GM18507 (cell line): ENCODE measurements at regions not wholly inside any gene's neighbourhood (a gene's known extent, or its start where the extent isn't known, plus 50 kb on each side); places are given as distances from the start of the nearest gene placed in this dataset.
A peak's percentile ranks its signal among the peaks of the same experiment; 100 is the strongest.

Experiments used
- DNase-seq: peaks from one replicate; pipeline ENCODE4 v3.0.0; 2011; ENCODE audit warnings: low read depth; ENCODE audit not compliant: insufficient read length; ENCODE audit errors: extremely low spot score
- FAIRE-seq: peaks from 2 replicates; lab custom pipeline; 2011; peaks lifted over from hg19 to GRCh38; lab: Jason Lieb, UNC

- DNase-seq (no peak), FAIRE-seq (no peak)
These were observed 616.4 kb upstream of the ARID1B start for GRCh38 chr6:156160795-156161165.

GRCh38 chr6:156160007-156160794, 617.0 kb upstream of the ARID1B start:
- FAIRE-seq (no peak), DNase-seq (no peak)

- FAIRE-seq: no peak
- DNase-seq: no peak
These were observed 622.3 kb upstream of the ARID1B start for GRCh38 chr6:156154896-156155295.

DNA sequence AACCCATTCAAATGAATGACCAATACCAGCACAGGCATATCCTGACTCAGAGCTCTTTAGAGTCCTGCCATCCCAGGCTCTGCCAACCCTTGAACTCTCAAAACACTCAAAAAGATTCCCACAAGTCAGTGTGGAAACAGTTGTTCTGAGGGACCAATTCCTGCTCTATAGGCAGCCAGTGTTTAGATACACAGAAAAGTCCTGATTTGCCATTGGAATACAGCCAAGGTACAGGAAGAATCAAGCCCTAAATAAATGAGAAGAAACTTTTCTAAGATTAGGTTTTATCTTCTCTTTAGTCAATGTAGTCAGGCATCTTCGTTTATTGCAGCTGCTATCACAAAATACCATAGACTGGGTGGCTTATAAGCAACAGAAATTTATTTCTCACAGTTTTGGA, 626.8 kb upstream of the ARID1B start:
- DNase-seq: no peak

GRCh38 chr6:156146891-156147290, 630.3 kb upstream of the ARID1B start:
- DNase-seq (no peak), FAIRE-seq (no peak)

More for the DNA sequence above, 626.8 kb upstream of the ARID1B start:
- FAIRE-seq: no peak

DNA sequence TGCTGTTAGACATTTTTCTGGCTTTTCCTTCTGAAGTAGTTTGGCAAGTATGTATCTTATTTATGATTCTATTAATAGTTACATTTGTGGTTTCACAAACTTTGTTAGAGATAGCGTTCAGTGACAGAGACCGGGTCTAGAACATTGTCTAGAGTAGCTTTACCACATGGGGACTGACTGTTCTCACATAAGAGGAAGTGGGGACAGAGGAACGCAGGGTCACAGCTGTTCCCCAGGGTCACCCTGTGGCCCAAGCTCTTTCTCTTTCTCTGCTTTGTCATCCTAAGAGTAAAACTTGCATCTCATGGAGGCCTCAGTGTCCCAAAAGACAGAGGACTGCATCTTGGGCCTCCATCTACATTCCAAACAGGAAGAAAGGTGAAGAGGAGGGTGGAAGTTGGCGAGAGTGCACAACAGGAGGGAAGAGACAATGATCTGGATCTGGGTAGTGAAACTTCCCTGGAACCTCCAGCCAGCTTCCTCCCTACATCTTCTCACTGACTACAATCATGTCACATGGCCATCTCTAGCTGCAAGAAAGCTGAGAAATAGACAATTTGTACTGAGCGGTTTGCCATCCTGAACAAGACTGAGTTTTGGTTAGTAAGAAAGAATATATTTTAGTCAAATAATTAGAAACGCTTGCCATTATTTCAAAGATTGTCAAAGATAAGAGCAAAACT, 645.8 kb upstream of the ARID1B start:
- DNase-seq (peak; percentile 5), FAIRE-seq (no peak)

GRCh38 chr6:156126535-156126934, 650.6 kb upstream of the ARID1B start:
- DNase-seq (no peak), FAIRE-seq (no peak)

GRCh38 chr6:156125844-156126243, 651.3 kb upstream of the ARID1B start:
- no peak for FAIRE-seq
- no peak for DNase-seq

GRCh38 chr6:156123731-156124130, 653.4 kb upstream of the ARID1B start:
- no peak for DNase-seq
- no peak for FAIRE-seq

DNA sequence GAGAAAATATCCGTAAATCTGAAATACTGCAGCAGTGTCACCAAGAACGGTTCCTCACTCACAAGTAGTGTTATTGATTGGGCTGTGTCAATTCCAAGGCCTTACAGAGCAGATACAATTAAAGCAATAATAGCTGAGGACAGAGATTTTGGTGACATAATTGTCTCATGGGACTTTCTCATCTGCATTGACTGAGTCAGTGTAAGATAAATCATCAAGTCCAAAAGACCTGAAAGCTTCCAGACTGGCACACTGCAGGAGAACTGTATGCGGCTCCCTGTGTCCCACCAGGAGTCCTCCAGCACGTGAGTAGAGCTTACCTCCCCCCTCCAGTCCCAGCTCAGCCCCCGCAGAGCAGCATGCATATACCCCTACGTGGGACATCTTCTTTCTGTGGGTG, 655.2 kb upstream of the ARID1B start:
- FAIRE-seq (no peak), DNase-seq (no peak)

DNA sequence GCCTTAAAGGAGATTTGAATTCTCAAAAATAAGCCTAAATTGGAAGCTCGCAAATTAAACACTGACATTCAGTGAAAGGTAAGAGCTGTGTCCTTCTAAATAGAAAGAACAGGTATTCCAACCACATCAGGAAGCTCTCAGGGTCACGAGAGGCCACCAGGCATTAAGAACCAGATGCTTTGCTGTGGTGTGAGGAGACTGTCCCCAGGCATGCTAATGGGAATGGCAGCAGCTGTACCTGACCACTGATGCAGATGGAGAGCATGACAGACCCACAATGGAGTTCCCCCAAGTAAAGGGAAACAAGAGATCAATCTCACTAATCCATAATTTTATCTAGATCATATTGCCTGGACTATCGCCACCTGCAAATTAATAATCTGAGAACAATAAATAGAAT, 658.9 kb upstream of the NOX3 start:
- no peak for FAIRE-seq
- DNase-seq: no peak

DNA sequence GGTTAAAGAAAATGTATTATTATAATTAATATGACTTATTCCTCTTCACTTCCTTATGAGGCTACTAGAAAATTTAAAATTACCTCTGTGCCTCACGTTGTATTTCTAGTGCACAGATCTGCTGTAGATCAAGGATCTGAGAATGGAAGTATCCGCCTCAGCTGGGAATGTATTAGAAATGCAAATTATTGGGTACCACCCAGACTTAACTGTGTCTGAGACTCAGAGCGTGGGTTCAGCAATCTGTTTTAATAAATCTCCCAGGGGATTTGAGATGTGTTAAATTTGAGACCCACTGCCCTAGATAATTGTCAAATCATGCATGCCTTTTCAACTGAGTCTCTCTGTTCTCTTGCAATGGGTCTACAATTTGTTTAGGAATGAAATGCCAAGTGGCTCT, 658.0 kb upstream of the NOX3 start:
- FAIRE-seq (no peak), DNase-seq (no peak)

GRCh38 chr6:156111913-156112312, 656.3 kb upstream of the NOX3 start:
- FAIRE-seq: no peak

DNA sequence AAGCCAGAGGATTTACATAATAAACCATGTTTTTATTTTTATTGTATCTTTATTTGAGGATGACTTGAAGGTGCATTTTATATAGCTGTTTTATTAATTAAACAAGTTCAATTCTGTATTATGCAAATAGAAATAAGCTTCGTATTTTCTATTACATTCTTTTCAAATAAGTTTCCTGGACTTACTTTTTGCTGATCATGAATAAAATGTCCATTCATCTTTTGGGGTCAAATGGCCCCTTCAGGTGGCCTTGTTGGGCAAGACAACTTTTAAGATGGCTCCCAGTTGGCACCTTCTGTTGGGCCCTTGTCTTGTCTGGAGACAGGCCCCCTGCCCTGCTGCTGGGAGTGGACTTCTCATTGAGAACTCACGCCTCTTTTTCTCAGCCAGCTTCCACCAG, 654.6 kb upstream of the NOX3 start:
- FAIRE-seq: no peak

More at GRCh38 chr6:156111913-156112312, 656.3 kb upstream of the NOX3 start:
- DNase-seq: no peak

GRCh38 chr6:156109713-156110112, 654.1 kb upstream of the NOX3 start:
- no peak for DNase-seq
- no peak for FAIRE-seq

More for the DNA sequence above, 654.6 kb upstream of the NOX3 start:
- no peak for DNase-seq

DNA sequence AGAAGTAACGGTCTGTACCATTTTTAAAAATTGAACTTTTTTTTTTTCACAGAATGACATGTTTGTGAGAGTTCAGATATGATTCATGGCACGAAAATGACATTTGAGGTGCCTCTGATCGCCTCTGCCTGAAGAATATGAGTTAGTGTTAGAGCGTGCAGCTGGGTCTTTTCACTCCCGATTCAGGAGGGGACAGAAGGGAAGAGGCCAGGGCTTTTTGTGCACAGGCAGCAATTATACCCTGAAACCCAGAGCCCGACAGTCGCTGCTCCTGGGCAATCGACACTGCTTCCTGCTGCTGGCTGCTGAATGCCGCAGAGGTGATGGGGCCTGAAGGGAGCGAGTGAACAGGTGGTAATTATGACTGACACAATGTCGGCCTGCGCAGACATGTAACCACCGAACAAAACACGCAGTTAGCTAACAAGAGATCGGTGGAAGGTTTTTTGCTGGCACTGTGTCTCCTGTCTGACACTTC, 652.0 kb upstream of the NOX3 start:
- FAIRE-seq (no peak), DNase-seq (no peak)

DNA sequence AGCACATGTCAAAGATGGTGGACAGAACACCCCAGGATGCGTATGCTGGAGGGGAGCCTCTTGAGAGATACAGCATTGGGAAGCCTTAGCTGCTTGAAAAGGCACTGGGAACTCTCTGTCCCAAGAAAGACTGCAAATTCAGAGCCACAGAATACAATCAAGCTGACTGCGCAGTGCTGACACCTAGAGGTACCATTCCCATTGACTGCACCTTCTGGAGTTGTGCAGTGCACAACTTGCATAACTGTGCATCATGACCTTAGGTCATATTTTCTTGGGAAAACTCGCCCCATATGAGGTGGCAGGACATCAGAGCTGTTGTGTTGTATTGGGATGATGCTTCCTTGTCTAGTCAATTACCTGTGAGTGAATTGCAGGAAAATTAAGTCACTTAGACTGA, 646.5 kb upstream of the NOX3 start:
- no peak for FAIRE-seq
- no peak for DNase-seq

DNA sequence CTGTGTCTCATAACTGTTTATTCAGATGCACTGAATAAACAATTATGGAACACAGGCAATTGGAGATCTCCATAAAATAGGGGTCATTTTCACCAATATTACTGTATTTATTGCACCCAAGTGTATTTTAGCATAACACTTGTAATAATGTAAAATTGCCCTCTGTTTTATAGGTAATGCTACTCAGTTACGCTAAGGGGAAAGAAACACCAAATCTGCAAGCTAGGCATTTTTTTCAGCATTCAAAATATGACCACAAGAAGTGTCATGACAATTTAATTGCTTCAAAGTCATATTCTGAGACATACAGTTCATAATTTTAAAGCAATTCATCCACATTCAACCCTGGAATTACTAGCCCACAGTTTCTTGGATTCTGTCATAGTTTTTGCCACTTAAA, 643.2 kb upstream of the NOX3 start:
- FAIRE-seq (no peak), DNase-seq (no peak)

DNA sequence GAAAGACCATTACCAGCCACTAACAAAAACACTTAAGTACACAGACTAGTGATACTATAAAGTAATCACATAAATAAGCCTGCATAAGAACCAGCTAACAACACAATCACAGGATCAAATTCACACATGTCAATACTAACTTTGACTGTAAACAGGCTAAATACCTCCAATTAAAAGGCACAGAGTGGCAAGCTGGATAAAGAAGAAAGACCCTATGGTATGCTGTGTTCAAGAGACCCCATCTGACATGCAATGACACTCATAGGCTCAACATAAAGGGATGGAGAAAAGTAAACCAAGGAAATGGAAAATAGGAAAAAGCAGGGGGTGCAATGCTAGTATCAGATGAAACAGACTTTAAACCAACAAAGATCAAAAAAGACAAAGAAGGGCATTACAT, 631.8 kb upstream of the NOX3 start:
- no peak for DNase-seq
- FAIRE-seq: no peak

- FAIRE-seq: no peak
- DNase-seq: no peak
These were observed 626.4 kb upstream of the NOX3 start for GRCh38 chr6:156082012-156082411.

DNA sequence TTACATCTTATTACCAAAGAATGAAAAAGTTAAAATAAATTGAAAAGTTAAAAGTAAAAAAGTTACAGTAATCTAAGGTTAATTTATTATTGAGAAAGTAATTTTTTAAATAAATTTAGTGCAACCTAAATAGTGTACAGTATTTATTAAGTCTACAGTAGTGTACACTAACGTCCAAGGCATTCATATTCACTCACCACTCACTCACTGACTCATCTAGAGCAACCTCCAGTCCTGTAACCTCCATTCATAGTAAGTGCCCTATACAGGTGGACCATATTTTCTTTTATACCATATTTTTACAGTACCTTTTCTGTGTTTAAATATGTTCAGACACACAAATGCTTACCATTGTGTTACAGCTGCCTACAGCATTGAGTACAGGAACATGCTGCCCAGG, 624.7 kb upstream of the NOX3 start:
- no peak for FAIRE-seq
- DNase-seq: no peak
